IMR-90 (cell line): ENCODE measurements at regions not wholly inside any gene's neighbourhood (a gene's known extent, or its start where the extent isn't known, plus 50 kb on each side); places are given as distances from the start of the nearest gene placed in this dataset.

Experiments used
- ATAC-seq: fragments of 200-7000 bp; cut with Tn5 transposase; 2 replicates; pipeline ENCODE4 v1.9.1; 2020; ENCODE audit warnings: low read depth, mild to moderate bottlenecking, moderate library complexity
- BruUV-seq: library from RNA; stranded (reverse); fragments of 400-500 nt; replicated peaks from 2 replicates; lab custom pipeline; 2021; lab: Mats Ljungman, UMichigan
- CTCF ChIA-PET: fragments of 300-600 bp; formaldehyde crosslinking; extraction: SDS; loops from one replicate; lab custom pipeline; 2021; ENCODE audit warnings: antibody characterized with exemption; lab: Yijun Ruan, JAX
- POLR2A ChIA-PET: fragments of 300-600 bp; sonication (Branson Sonifier 250); formaldehyde crosslinking; loops from one replicate; lab custom pipeline; 2022; ENCODE audit warnings: antibody characterized with exemption; ENCODE audit not compliant: unreplicated experiment; lab: Charles Lee
- DNase-seq: peaks from one replicate; pipeline ENCODE4 v3.0.0; 2013
- H2AFZ ChIP-seq: replicated peaks from 2 replicates; pipeline ENCODE3; 2013; ENCODE audit warnings: low read length, mild to moderate bottlenecking; ENCODE audit not compliant: poor library complexity
- H2AK5ac ChIP-seq: 2 replicates; pipeline ENCODE4 v1.6.1; 2013; ENCODE audit warnings: low read depth, low read length, inconsistent platforms
- H2AK9ac ChIP-seq: replicated peaks from 2 replicates; pipeline ENCODE3; 2013; ENCODE audit warnings: mild to moderate bottlenecking, low read depth, low read length, moderate library complexity; ENCODE audit not compliant: poor library complexity
- H2BK120ac ChIP-seq: 2 replicates; pipeline ENCODE4 v1.6.1; 2013; ENCODE audit warnings: low read depth, low read length, inconsistent platforms
- H2BK15ac ChIP-seq: 3 replicates; pipeline ENCODE4 v1.6.1; 2013; ENCODE audit warnings: low read depth, low read length, inconsistent platforms
- H2BK20ac ChIP-seq: 2 replicates; pipeline ENCODE4 v1.6.1; 2013; ENCODE audit warnings: low read depth, mild to moderate bottlenecking, inconsistent platforms, low read length, moderate library complexity
- H2BK5ac ChIP-seq: 2 replicates; pipeline ENCODE4 v1.6.1; 2013; ENCODE audit warnings: mild to moderate bottlenecking, low read depth, low read length, inconsistent platforms; ENCODE audit not compliant: poor library complexity, severe bottlenecking
- H3K14ac ChIP-seq: replicated peaks from 2 replicates; pipeline ENCODE4 v1.6.1; 2013; ENCODE audit warnings: low read depth, low read length, inconsistent platforms
- H3K18ac ChIP-seq: 2 replicates; pipeline ENCODE4 v1.6.1; 2013; ENCODE audit warnings: low read depth, low read length, control low read depth
- H3K23ac ChIP-seq: 2 replicates; pipeline ENCODE4 v1.6.1; 2013; ENCODE audit warnings: low read depth, low read length, inconsistent platforms
- H3K27ac ChIP-seq: 2 replicates; pipeline ENCODE4 v1.5.1; 2013; ENCODE audit warnings: mild to moderate bottlenecking, control low read depth, low read length; ENCODE audit not compliant: insufficient read depth
- H3K27me3 ChIP-seq: 2 replicates; pipeline ENCODE4 v1.6.1; 2013; ENCODE audit warnings: low read length; ENCODE audit not compliant: control insufficient read depth, insufficient read depth
- H3K36me3 ChIP-seq: 2 replicates; pipeline ENCODE4 v1.6.1; 2013; ENCODE audit warnings: low read length, mixed read lengths; ENCODE audit not compliant: control insufficient read depth, insufficient read depth
- H3K4ac ChIP-seq: 2 replicates; pipeline ENCODE4 v1.6.1; 2013; ENCODE audit warnings: low read depth, low read length, inconsistent platforms
- H3K4me1 ChIP-seq: 2 replicates; pipeline ENCODE4 v1.6.1; 2013; ENCODE audit warnings: low read length, mixed read lengths; ENCODE audit not compliant: control insufficient read depth, insufficient read depth
- H3K4me2 ChIP-seq: 2 replicates; pipeline ENCODE4 v1.6.1; 2013; ENCODE audit warnings: low read depth, mild to moderate bottlenecking, control low read depth, low read length, moderate library complexity
- H3K4me3 ChIP-seq: 2 replicates; pipeline ENCODE4 v1.5.1; 2013; ENCODE audit warnings: low read depth, mild to moderate bottlenecking, control low read depth, low read length, moderate library complexity; ENCODE audit not compliant: insufficient read depth
- H3K56ac ChIP-seq: 2 replicates; pipeline ENCODE4 v1.6.1; 2013; ENCODE audit warnings: low read length, inconsistent platforms; ENCODE audit not compliant: insufficient read depth; ENCODE audit errors: extremely low read depth
- H3K79me1 ChIP-seq, 2 experiments: 2 replicates each; pipeline ENCODE4 v1.6.1; 2013; ENCODE audit warnings: low read length in 2 of 2, inconsistent platforms in 1 of 2, low read depth in 1 of 2
- H3K9ac ChIP-seq: 2 replicates; pipeline ENCODE4 v1.6.1; 2013; ENCODE audit warnings: low read depth, low read length, control low read depth
- H3K9me1 ChIP-seq: 2 replicates; pipeline ENCODE4 v1.6.1; 2013; ENCODE audit warnings: low read length, inconsistent platforms; ENCODE audit not compliant: insufficient read depth
- H3K9me3 ChIP-seq: 2 replicates; pipeline ENCODE4 v1.6.1; 2013; ENCODE audit warnings: low read length; ENCODE audit not compliant: control insufficient read depth, insufficient read depth
- H4K20me1 ChIP-seq: 2 replicates; pipeline ENCODE4 v1.6.1; 2013; ENCODE audit warnings: low read length, inconsistent platforms; ENCODE audit not compliant: insufficient read depth
- H4K5ac ChIP-seq: 2 replicates; pipeline ENCODE4 v1.6.1; 2013; ENCODE audit warnings: mild to moderate bottlenecking, low read depth, low read length, control low read depth
- H4K8ac ChIP-seq, 2 experiments: 2 replicates each; pipeline ENCODE4 v1.6.1; 2013; ENCODE audit warnings: low read depth in 2 of 2, low read length in 2 of 2, control low read depth in 1 of 2, inconsistent platforms in 1 of 2
- H4K91ac ChIP-seq: 2 replicates; pipeline ENCODE4 v1.6.1; 2013; ENCODE audit warnings: low read depth, low read length, inconsistent platforms; ENCODE audit not compliant: insufficient read depth
- BHLHE40 ChIP-seq: fragments of 150-350 bp; IDR thresholded peaks from 2 replicates; pipeline ENCODE4 v1.6.1; 2016; ENCODE audit warnings: mild to moderate bottlenecking, low read depth, low read length
- CEBPB ChIP-seq: IDR thresholded peaks from 2 replicates; pipeline ENCODE4 v1.6.1; 2012; ENCODE audit warnings: low read depth, low read length, improper control_type of control experiment
- CHD1 ChIP-seq: IDR thresholded peaks from 2 replicates; pipeline ENCODE4 v1.6.1; 2012; ENCODE audit warnings: low read depth, low read length, improper control_type of control experiment
- ELK1 ChIP-seq: fragments of 150-350 bp; IDR thresholded peaks from 2 replicates; pipeline ENCODE4 v1.6.1; 2016; ENCODE audit warnings: low read depth, mild to moderate bottlenecking, low read length, moderate library complexity, borderline replicate concordance
- FOS ChIP-seq: fragments of 150-350 bp; IDR thresholded peaks from 2 replicates; pipeline ENCODE4 v1.6.1; 2016; ENCODE audit warnings: low read depth, low read length
- MAFK ChIP-seq: IDR thresholded peaks from 2 replicates; pipeline ENCODE4 v1.6.1; 2012; ENCODE audit warnings: low read depth, low read length, improper control_type of control experiment
- MAZ ChIP-seq: IDR thresholded peaks from 2 replicates; pipeline ENCODE4 v1.6.1; 2012; ENCODE audit warnings: low read depth, mild to moderate bottlenecking, low read length, improper control_type of control experiment, moderate library complexity, borderline replicate concordance
- MXI1 ChIP-seq: IDR thresholded peaks from 2 replicates; pipeline ENCODE4 v1.6.1; 2012; ENCODE audit warnings: low read depth, mild to moderate bottlenecking, low read length, moderate library complexity, borderline replicate concordance
- NFE2L2 ChIP-seq: fragments of 150-350 bp; IDR thresholded peaks from 2 replicates; pipeline ENCODE4 v1.6.1; 2016; ENCODE audit warnings: low read depth, mild to moderate bottlenecking, low read length
- POLR2A ChIP-seq: IDR thresholded peaks from 2 replicates; pipeline ENCODE4 v1.6.1; 2012; ENCODE audit warnings: mild to moderate bottlenecking, low read depth, low read length
- RAD21 ChIP-seq: IDR thresholded peaks from 2 replicates; pipeline ENCODE4 v1.6.1; 2012; ENCODE audit warnings: low read length, improper control_type of control experiment
- RCOR1 ChIP-seq: IDR thresholded peaks from 2 replicates; pipeline ENCODE4 v1.6.1; 2012; ENCODE audit warnings: mild to moderate bottlenecking, low read length, improper control_type of control experiment; ENCODE audit not compliant: insufficient replicate concordance
- RFX5 ChIP-seq: IDR thresholded peaks from 2 replicates; pipeline ENCODE4 v1.8.0; 2012; ENCODE audit warnings: low read depth, mild to moderate bottlenecking, low read length, moderate library complexity
- SMC3 ChIP-seq: fragments of 150-350 bp; IDR thresholded peaks from 2 replicates; pipeline ENCODE4 v1.6.1; 2016; ENCODE audit warnings: low read depth, mild to moderate bottlenecking, antibody characterized with exemption, low read length, moderate library complexity
- dilution Hi-C: fragments of 300-500 bp; cut with HindIII; formaldehyde crosslinking; loops from one replicate; pipeline ENCODE4 v1.14.3; 2018; ENCODE audit warnings: low sequenced_read_pairs; ENCODE audit not compliant: unreplicated experiment
- in situ Hi-C: fragments of 300-500 bp; cut with MboI; formaldehyde crosslinking; loops from 3 replicates; pipeline ENCODE4 v1.14.3; 2019; ENCODE audit warnings: low sequenced_read_pairs, inconsistent platforms, mixed read lengths
- intact Hi-C: fragments of 100-400 bp; cut with micrococcal nuclease; formaldehyde crosslinking; loops from 2 replicates; pipeline ENCODE4 v1.10.0; 2022
- TF ChIP-seq, protein P1 (sequence below): fragments of 150-350 bp; IDR thresholded peaks from 2 replicates; pipeline ENCODE4 v1.6.1; 2017; ENCODE audit warnings: mild to moderate bottlenecking, antibody characterized with exemption, low read length, low read depth
- TF ChIP-seq, protein P2 (sequence below): conservative IDR thresholded peaks from 2 replicates; pipeline ENCODE4 v1.5.1; 2012; ENCODE audit warnings: mild to moderate bottlenecking, low read depth, low read length, improper control_type of control experiment

DNA sequence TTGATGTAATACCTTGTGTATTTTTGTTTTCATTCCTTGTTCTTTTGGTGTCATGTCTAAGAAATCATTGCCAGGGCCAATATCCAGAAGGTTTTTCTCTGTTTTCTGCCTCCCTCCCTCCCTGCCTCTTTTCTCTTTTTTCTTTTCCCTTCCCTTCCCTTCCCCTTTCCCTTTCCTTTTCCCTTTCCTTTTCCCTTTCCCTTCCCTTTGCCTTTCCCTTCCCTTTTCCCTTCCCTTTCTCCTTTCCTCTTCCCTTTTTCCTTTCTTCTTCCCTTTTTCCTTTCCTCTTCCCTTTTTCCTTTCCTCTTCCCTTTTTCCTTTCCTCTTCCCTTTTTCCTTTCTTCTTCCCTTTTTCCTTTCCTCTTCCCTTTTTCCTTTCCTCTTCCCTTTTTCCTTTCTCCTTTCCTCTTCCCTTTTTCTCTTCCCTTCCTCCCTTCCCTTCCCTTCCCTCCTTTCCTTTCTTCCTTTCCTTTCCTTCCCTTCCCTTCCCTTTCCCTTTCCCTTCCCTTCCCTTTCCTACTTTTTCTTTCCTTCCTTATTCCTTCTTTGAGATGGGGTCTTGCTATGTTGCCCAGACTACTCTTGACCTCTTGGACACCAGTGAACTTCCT is 646.1 kb downstream of the RAPGEF2 start:
- in situ Hi-C loops: no loop called here
- Histone ChIP-seq H3K18ac (no peak overlapping the region), H3K4me1 (no peaks in the 10 kb centered on the region), H4K91ac (no peak overlapping the region), H2AK9ac (no peak overlapping the region), H2BK120ac (no peak overlapping the region), H2BK15ac (no peak overlapping the region), H3K9ac (no peak overlapping the region), H3K36me3 (no peaks in the 10 kb centered on the region), H4K8ac (no peak overlapping the region), H4K5ac (no peak overlapping the region), H2AFZ (no peak overlapping the region), H3K27me3 (no peaks in the 10 kb centered on the region), H3K14ac (no peak overlapping the region), H2AK5ac (no peak overlapping the region), H3K9me3 (peaks cover 12% of the 10 kb centered on the region), H3K23ac (no peak overlapping the region), H2BK20ac (no peak overlapping the region), H3K4me2 (no peak overlapping the region), H3K56ac (no peak overlapping the region), H3K27ac (no peak overlapping the region), H2BK5ac (no peak overlapping the region), H4K20me1 (no peaks in the 10 kb centered on the region), H3K79me1 (no peaks in the 10 kb centered on the region), H3K4me3 (no peak overlapping the region), H3K9me1 (no peaks in the 10 kb centered on the region), H3K4ac (no peak overlapping the region)
- dilution Hi-C loops: no loop called here
- TF ChIP-seq, protein P1, sequence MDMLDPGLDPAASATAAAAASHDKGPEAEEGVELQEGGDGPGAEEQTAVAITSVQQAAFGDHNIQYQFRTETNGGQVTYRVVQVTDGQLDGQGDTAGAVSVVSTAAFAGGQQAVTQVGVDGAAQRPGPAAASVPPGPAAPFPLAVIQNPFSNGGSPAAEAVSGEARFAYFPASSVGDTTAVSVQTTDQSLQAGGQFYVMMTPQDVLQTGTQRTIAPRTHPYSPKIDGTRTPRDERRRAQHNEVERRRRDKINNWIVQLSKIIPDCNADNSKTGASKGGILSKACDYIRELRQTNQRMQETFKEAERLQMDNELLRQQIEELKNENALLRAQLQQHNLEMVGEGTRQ: no peak
- TF ChIP-seq POLR2A: no peak
- no peak for TF ChIP-seq RCOR1
- TF ChIP-seq ELK1: no peak
- TF ChIP-seq RAD21: no peak
- TF ChIP-seq, protein P2, sequence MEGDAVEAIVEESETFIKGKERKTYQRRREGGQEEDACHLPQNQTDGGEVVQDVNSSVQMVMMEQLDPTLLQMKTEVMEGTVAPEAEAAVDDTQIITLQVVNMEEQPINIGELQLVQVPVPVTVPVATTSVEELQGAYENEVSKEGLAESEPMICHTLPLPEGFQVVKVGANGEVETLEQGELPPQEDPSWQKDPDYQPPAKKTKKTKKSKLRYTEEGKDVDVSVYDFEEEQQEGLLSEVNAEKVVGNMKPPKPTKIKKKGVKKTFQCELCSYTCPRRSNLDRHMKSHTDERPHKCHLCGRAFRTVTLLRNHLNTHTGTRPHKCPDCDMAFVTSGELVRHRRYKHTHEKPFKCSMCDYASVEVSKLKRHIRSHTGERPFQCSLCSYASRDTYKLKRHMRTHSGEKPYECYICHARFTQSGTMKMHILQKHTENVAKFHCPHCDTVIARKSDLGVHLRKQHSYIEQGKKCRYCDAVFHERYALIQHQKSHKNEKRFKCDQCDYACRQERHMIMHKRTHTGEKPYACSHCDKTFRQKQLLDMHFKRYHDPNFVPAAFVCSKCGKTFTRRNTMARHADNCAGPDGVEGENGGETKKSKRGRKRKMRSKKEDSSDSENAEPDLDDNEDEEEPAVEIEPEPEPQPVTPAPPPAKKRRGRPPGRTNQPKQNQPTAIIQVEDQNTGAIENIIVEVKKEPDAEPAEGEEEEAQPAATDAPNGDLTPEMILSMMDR: no peak
- no peak for TF ChIP-seq FOS
- no peak for TF ChIP-seq BHLHE40
- no peak for TF ChIP-seq MAFK
- TF ChIP-seq CEBPB: no peak
- no peak for TF ChIP-seq MAZ
- no peak for TF ChIP-seq NFE2L2
- TF ChIP-seq MXI1: no peak
- no peak for TF ChIP-seq CHD1
- TF ChIP-seq SMC3: no peak
- TF ChIP-seq RFX5: no peak
- intact Hi-C loops: no loop called here
- no peak for DNase-seq
- ChIA-PET POLR2A (no interaction called here), CTCF (interaction anchor here (0.7 kb wide), 1 partner anchor 1348 kb away, joined by 3 read pairs; no protein-coding TSS in a partner anchor)
- ATAC-seq: no peak
- no TSS peak for BruUV-seq
